Erythroblast (primary cell): ENCODE measurements at regions not wholly inside any gene's neighbourhood (a gene's known extent, or its start where the extent isn't known, plus 50 kb on each side); places are given as distances from the start of the nearest gene placed in this dataset.

Experiments used
- GATA1 ChIP-seq: IDR thresholded peaks from 2 replicates; pipeline ENCODE4 v1.6.1; 2011; ENCODE audit warnings: low read depth, mild to moderate bottlenecking, control low read depth, low read length, moderate library complexity
- POLR2A ChIP-seq: IDR thresholded peaks from 2 replicates; pipeline ENCODE4 v1.6.1; 2011; ENCODE audit warnings: mild to moderate bottlenecking, low read length

GRCh38 chr7:98056580-98056979 is 50.1 kb upstream of the LMTK2 start:
- no peak for TF ChIP-seq POLR2A
- TF ChIP-seq GATA1: no peak
